NOMO-1 (cell line): ENCODE measurements at regions not wholly inside any gene's neighbourhood (a gene's known extent, or its start where the extent isn't known, plus 50 kb on each side); places are given as distances from the start of the nearest gene placed in this dataset.
A peak's percentile ranks its signal among the peaks of the same experiment; 100 is the strongest.
"Not testable (repeated sequence)": the region's sequence is repeated elsewhere in the genome, so short reads cannot be mapped to it uniquely, and the experiment has no call there.

Experiments used
- DNase-seq, 2 experiments: peaks; one replicate each; lab custom pipeline; 2025; ENCODE audit not compliant: unreplicated experiment in 2 of 2; lab: John Stamatoyannopoulos, UW

GRCh38 chr6:111925296-111925695 is 52.0 kb upstream of the FYN start:
- DNase-seq, result peak in 1 of 2 experiments; percentile 26

DNA sequence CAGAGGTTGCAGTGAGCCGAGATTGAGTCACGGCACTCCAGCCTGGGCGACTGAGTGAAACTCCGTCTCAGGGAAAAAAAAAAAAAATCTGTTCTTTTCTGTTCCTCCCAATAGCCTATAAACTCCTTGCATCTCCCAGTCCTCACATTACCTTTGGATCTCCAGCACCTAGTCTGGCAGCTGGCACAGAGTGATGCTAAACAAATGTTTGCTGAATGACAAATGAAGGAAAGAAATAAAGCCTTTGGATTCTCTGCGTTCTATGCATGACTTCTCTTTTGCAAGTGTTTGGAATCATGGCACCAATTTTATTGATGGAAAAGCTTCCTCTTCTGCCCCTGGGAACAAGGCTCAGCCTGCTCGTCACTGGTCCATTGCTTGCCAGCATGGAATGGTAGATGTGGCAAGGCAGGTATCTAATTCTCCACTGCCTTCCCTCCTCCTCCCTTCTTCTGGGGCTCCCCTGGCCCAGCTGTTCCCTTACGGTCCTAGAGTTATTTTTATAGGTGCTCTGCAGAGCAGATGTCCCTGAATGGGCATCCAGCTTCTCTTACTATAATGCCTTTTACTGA is 53.6 kb upstream of the FYN start:
- no peak for DNase-seq

DNA sequence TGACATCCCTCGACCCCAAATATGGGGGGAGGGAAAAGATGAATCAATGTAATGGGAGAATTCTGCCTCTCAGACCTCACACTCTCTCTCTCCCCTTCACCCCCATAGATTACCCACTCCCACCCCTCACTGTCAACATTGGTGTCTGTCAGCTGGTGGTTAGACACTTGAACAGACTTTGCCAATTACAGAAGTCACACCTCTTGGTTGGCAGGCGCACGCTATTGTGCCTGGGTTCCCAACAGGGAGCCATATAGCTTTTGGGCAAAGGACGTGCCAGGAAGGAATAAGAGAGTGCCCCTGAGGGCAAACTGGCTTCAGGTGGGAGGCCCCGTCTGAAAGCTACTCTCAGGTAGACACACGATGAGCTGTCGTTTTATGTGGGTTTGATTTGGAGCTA is 54.1 kb upstream of the FYN start:
- no peak for DNase-seq

GRCh38 chr6:111928139-111928538 is 54.9 kb upstream of the FYN start:
- no peak for DNase-seq

DNA sequence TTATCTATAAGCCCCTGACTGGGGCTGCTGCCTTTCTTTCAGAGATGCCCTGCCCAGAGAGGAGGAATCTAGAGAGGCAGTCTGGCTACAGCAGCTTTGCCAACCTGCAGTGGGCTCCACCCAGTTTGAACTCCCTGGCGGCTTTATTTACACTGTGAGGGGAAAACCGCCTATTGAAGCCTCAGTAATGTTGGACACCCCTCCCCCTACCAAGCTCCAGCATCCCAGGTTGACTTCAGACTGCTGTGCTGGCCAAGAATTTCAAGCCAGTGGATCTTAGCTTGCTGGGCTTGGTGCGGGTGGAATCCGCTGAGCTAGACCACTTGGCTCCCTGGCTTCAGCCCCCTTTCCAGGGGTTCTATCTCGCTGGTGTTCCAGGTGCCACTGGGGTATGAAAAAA is 61.4 kb upstream of the FYN start:
- not testable (repeated sequence) for DNase-seq

DNA sequence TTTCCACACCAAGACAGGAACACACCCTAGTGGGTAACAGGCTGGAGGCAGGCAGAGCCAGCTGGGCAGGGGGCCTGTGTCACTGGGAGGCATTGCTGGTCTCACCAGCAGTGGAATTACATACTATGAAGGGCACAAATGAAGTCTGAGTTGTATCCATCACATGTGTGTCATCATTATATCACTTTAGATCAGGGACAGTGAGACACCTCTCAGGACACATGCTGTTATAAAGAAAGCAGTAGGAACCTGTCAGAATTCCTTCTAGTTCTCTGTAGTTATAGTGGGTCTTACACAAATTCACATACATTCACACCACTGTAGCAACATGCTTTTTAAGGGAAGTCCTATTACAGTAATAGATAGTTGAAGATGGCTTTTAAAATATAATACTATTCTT is 63.5 kb upstream of the FYN start:
- DNase-seq, result no peak

DNA sequence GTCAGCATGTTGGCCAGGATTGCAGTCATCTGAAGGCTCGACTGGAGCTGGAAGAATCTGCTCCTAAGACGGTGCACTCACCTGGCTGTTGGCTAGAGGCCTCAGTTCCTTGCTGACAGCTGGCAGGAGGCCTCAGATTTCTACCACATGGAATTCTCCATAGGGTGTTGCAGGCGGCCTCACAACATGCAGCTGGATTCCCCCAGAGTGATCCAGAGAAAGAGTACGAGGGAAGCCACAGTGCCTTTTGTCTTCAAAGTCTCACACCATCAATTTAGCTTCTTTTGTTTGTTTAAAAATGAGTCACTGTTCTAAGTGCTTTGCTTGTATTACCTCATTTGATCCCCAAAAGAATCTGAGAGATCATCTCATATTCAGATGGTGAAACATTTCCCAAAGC is 65.5 kb upstream of the FYN start:
- no peak for DNase-seq

- DNase-seq, result peak; percentile 27 to 86
Observed at GRCh38 chr6:111939902-111940301, 66.7 kb upstream of the FYN start.

- no peak for DNase-seq
Observed at GRCh38 chr6:111940801-111941200, 67.5 kb upstream of the FYN start.

DNA sequence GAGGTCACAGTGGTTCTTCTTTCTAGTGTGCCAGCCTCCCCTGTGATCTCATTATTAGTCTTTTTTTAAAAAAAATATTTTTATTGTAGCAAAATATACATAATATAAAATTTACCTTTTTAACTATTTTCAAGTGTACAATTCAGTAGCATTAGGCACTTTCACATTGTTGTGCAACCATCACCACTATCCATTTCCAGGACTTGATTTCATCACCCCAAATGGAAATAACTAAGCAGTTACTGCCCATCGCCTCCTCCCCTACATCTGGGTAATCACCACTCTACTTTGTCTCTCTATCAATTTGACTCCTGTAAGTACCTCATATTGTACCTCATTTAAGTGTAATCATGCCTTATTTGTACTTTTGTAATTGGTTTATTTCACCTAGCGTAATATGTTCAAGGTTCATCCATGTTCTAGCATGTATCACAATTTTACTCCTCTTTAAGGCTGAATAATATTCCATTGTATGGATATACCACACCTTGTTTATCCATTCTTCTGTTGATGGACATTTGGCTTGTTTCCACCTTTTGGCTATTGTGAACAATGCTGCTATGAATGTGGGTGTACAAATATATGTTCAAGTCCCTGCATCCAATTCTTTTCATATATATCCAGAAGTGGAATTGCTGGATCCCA is 68.6 kb upstream of the FYN start:
- DNase-seq, result peak in 1 of 2 experiments; percentile 34

GRCh38 chr6:111942561-111942960 is 69.3 kb upstream of the FYN start:
- peak; percentile 66 to 87 for DNase-seq

DNA sequence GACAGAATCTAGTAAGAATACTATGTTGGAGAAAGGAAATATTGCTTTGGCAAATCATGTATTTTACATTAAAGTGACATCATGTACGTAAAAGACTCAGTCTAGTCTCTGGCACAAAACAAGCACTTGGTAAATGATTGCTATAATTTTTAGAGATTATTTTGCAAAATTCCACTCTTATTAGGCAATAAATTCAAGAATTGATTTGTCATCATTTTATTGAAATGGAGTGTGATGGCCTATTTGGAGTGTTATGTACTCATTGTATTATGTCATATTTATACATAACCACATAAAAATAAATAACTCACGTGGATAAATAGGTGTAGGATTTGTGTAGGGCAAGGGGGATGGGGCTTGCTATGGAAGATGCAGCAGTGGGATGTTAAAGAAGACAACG is 70.0 kb upstream of the FYN start:
- DNase-seq, result no peak

DNA sequence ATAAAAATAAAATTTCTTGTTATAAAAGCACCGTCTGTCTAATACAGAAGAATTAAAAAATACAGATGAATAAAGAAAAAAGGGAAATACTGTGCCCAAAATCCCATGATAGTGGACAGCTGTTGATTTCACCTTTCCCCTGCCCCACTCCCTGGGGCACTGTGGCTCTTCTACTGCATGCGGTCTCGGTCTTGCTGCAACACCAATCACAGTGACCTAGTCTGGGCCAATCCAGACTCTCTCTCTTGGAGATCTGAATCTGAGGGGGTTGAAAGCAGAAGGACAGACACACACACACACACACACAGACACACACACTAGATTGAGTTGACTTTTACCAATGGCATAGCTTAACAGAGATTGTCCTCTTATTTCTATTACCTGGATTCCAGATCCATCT is 70.5 kb upstream of the FYN start:
- DNase-seq, result peak; percentile 40 to 47

- DNase-seq, result no peak
Observed at GRCh38 chr6:111944541-111944940, 71.3 kb upstream of the FYN start.

DNA sequence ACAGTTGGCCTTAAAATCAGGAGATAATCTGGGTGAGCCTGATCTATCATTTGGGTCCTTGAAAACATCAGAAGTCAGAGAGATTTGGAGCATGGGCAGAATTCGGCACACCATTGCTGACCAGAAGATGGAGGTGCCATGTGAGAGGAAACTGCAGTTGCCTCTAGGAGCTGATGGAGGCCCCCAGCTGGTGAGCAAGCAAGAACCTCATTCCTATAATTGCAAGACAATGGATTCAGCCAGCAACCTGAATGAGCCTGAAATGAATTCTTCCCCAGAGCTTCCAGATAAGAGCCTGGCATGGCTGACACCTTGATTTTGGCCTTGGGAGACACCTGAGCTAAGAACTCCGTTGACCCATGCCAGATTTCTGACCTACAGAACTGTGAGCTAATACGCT is 76.3 kb upstream of the FYN start:
- DNase-seq, result no peak

- not testable (repeated sequence) for DNase-seq
Observed at GRCh38 chr6:111949984-111950383, 76.7 kb upstream of the FYN start.

GRCh38 chr6:111950661-111951496 is 77.6 kb upstream of the FYN start:
- no peak for DNase-seq

DNA sequence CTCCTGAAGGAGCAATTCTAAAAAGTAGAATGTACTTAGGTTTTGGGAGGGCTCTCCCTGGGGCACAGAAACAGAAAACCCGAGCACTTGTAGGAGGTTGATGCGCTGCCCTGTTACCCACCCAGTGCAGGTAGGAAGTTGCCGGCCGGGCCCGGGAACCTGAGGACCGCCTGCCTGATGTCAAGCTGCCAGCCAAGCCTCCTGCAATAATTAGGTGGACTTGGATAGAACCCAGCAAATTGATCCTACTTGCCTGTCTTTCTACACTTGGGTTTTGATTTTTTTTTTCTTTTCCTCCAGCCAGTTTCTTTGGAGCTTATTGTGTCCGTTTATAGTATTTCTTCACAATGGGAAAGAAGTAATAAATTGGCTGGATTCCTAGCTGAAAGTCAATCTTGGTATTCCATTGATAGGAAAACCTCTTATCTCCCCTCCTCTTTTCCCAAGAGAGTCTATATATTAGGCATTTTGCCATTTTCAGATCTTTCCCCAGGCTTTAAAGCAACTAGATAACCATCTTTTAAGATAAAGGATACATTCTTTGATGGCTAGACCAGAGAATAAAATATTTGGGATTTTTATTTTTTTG is 78.3 kb upstream of the FYN start:
- no peak for DNase-seq

GRCh38 chr6:111952274-111952673 is 79.0 kb upstream of the FYN start:
- no peak for DNase-seq

DNA sequence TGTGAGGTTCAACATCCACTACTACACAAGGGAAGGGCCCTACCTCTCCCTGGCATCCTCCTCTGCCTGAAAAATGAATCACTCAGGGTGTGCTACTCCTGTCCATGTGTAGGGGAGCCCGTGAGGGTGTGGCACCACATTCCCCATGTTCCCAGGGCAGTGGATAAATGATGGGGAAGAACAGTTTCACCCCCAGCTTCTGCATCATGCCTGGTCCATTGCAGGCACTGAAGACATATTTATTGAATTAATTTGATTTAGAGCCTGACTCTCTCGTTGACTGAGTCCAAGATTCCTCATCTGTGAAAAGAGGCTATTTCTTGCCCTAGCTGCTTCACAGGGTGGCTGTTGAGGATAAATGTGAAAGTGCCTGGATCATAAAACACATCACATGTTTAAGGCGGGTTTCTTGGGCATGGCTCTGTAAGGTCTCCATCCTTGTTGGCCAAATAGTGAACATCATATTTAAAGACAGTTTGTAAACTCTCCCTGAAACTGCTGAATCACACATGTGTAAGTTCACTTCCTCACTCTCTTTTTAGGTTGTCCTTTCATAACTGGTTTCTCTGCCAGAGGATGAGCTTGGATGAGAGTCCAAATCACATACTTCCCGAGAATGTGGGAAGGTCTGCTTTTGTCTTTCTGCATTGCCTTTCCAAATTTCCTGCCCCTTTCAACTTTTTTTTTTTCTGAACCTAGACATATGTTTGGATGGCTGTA is 79.7 kb upstream of the FYN start:
- DNase-seq, result peak; percentile 28 to 83

DNA sequence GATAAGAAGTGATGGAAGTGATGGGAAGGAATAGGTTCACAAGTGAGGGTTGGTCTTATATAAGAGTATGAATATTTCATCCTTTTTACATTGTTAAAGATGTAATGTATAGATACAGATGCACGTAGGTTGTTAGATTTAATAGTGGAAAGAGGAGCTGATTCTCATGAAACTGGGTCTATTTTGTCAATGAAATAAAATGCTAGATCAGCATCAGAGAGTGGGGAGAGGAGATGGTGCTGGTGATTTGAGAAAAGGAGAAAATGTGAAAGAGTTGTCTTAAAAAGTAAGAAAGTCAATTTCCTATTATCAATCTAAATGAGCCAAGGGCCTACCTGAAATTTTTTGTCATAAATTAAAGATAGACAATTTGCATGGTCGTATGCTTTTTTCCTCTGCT is 82.8 kb upstream of the FYN start:
- no peak for DNase-seq
